Nucleus accumbens (tissue), 56 donors: ENCODE measurements at regions not wholly inside any gene's neighbourhood (a gene's known extent, or its start where the extent isn't known, plus 50 kb on each side); places are given as distances from the start of the nearest gene placed in this dataset.

ENCODE experiments used
- DNase-seq, 56 donors: peaks; one replicate each; lab custom pipeline; 2025; lab: John Stamatoyannopoulos, UW

DNA sequence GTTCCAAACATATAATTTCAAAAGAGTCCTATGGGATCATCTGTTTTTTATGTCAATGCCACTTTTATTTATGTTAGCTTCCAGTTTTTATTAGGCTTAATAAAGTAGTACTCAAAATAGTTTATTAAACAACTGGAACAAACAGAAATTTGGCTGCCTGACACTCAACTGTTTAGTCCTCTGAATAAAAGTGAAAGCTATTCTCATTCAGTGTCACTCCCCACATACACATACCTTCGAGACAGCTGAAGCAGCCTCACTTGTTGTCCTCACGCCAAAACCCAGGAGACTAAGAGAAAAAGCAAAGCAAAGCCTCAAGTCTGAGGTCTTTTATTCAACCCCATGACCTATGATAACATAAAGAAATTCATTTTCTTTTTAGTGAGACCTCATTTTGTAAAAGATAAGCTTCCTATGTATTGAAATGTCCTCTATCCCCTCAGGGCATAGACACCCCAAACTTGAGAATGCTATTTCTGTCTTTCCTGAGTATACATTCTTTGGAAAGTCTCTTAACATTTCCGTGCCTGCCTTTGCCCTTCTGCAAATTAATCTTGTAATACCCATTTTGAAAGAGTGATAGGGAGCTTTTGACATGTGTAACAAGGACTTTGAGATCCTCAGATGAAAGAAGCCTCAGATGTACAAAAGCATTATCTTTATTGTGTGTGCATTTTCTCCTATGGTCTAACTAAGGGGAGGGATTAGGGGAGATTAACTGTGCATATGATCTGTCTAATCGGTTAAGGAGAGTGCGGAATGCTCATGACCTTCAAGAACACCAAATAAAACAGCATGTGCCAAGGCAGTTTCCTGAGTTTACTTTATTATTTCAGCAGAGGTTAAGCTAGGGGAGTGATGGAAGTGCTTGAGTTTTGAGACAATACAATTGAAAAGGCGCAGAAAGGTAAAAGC, 1523.7 kb upstream of the PIK3C3 start:
- no peak for DNase-seq

DNA sequence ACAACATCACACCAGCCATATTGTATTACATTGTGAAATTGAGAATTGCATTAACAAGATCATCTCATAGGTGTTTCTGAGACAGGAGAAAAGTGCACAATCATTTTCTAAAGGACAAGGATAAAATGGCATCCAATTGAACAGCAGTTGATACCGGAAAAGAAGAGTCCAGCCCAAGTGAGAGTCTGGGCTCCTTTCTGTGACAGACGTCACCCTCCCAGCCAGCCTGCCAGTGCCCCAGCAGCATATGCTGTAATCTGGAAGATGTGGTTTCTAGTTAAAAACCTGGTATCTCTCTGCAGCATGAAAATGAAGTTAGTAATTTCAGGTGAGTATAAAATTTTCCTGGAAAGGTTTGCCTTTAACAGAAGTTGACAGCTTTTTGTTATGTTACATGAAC, 1531.7 kb upstream of the PIK3C3 start:
- DNase-seq: no peak

DNA sequence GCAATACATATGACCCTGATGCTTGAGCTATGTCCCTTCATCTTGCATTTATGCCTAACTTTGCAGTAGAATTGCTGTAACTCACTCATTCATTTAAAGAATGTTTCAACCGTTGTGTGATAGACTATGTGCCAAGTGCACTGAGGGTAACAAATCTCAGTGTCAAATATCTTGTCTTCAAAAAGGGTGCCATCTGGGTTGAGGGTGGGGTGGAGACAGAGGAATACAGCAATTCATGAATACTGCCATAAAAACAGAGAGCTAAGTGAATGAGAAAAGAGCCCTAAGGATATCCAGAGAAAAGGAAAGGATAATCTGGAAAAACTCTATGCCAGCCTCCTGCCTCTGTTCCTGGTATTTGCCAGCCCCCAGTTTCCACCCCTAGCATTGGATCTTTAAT, 1534.4 kb upstream of the PIK3C3 start:
- DNase-seq: no peak

DNA sequence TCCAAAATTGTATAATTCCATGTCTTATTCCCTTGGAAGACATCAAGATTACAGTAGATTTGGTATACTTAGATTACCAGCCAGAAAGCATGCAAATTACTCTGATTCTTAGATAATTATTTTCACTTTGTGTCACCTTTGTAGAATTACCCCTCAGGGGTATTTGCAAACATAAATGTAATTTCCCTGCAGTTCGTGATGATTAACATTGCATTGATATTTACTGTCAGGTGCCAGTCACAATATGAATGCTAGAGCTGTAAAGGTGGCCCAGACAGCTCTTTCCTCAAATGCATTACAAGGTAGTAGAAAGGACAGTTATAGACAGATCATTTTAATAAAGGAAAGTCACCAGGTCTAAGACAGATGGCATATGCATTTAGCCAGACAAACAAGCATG, 1537.5 kb upstream of the PIK3C3 start:
- no peak for DNase-seq

DNA sequence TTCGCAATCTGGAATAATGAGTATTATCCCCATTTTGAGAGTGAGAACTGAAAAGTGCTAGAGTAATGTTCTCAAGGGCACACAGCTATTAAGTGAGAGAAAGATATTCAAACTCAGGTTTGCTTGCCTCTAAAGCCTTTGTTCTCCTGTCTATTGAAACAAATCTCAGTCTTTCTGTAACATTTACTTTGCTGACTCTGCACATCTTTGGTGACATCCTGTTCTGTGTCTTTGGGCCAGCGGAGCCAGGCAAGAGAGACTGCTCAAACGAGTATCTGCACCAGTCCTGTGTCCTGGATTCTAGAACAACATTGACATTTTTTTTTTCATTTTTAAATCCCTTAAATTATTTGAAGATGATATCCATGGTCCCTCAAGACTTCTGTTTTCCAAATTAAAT, 1539.2 kb upstream of the PIK3C3 start:
- no peak for DNase-seq

DNA sequence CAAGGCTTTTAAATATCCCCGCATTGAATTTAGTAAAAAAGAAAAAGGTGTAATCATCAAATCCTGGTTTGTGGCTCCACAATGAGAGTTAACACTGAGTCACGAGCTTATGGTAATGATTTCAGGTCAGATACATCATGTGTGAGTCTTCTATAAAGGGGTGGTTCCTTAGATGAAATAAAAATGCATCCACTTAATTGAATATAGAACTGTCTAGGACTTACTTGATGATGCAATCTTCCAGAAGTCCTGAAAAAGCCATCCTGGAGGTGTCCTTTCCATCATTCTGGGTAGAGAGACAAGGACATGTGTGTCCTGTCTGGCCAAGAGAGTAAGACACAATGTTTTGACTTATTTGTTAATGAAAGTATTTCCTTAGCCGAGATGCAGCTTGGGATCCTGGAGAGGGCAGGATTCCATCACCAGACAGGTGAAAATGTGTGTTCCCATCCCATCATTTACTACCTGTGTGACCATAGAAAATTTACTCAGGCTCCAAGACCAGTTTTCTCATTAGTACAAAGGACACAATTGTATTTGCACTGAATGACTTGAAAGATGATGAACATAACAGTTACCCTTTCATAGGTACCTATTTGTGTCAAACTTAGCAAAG, 1539.8 kb upstream of the PIK3C3 start:
- DNase-seq: no peak

DNA sequence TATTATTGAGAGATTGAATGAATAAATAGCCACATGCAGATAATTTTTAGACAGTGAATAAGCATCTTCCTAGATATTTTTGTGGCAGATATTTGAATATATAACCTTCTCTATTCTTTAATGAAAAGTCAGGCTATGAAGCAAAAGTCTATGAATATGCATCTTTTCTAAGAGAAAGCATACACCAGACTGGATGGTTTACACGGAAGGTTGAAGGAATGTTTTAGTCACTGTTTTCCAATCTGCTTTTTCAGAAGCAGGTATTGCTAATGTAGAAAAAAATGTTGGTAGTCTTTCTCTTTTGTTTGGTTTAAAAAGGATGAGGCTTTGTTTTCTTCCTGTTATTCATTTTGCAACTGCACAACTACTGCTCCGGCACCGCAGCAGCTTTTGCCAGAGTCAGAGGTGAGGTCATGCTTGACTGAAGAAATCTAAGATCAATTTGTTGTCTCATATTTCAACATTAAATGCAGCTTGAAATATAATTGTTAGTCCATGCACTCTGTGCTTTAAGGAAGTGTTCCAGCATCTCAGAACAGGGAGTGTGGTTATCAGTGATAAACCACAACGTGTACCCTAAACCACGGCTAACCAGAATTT, 1540.8 kb upstream of the PIK3C3 start:
- no peak for DNase-seq

DNA sequence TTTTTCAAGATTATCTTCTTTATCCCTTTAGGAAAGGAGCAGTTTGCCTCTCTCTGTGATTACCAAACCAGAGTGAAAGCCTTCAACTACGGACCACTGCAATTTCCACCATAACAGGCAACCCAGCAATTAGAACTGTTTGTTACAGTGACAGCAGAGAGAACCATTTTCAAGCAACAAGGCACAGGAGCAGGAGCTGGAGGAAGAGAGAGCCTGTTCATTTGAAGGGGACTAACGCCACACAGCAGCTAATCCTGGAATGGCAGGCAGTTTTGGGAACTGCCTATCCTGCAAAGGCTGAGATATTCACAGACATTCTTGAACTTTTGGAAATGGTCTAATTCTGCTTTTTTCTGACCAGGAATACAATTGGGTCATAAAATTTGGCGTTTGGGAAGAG, 1541.9 kb upstream of the PIK3C3 start:
- peak in 38 of 56 donors; percentile 0 to 67 (median 16) for DNase-seq

DNA sequence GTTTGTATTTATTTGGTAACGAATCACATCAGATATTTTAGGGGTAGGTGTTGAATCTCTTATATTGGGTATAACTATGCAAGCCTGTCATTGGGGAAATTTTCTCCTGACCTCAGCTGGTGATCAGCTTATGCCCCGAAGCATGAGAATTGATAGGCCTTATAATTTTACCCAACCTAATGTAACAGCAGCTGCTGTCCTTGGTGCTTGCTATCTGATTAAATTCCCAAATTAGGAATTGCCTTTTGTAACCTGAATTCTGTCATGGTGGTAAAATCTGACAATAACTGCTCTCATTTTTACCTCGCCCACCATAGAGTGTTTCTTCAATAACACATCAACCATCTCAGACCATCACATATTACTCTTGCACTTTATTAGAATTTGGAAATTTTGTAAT, 1542.6 kb upstream of the PIK3C3 start:
- no peak for DNase-seq

DNA sequence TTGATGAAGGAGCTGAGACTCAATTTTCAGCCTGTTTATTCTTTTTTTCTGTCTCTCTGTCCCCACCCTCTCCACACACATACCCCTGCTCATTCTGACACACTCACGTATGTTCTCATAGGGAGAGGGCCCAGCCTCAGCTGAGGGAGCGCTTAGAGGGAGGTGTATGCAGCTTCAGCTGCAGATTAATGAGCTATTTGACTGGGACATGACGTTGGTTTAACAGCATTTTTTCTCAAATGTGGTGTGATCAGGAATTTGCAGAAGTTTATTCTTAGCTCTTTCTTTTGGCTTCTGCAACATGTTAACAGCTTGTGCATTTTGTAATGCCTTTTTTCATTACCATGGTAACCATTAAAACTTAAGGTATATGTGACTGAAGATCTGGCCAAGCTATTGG, 1547.1 kb upstream of the PIK3C3 start:
- DNase-seq: peak in 13 of 56 donors; percentile 1 to 38 (median 8)

DNA sequence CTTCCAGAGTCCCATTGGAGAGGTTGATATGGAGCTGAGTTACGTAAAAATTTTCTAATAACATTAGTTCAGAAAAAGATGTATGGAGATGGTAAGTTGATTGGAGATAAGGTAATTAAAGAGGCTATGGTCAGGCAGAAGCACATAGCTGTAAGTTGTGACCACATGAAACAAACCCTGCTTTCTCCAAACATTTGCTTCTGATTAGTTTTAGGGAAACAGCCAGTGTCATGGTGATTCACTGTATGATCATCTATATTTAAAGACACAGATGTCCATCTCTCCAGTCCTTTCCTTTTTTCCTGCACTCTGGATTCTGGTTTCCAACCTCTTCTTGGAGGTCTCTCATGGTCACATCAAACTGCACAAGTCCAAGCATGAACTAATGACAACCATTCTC, 1550.8 kb upstream of the PIK3C3 start:
- no peak for DNase-seq

DNA sequence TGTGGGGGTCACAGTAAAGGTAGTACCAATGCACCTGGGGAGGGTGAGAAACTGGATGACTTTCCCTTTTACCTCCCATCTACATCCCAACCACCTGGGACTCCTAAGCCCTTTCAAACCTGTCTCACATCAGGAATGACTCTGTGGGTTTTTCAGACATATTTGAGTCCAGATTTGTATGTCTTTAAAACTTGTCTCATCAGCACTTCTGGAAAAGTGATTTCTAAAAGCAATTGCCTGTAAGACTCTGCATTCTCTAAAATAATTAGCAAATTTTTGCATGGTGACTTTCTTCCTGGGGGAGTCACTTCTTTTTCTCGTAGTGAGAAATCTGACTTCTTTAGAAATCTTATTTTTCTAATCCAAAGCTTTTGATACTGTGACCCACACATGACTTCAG, 1553.0 kb upstream of the PIK3C3 start:
- DNase-seq: no peak

DNA sequence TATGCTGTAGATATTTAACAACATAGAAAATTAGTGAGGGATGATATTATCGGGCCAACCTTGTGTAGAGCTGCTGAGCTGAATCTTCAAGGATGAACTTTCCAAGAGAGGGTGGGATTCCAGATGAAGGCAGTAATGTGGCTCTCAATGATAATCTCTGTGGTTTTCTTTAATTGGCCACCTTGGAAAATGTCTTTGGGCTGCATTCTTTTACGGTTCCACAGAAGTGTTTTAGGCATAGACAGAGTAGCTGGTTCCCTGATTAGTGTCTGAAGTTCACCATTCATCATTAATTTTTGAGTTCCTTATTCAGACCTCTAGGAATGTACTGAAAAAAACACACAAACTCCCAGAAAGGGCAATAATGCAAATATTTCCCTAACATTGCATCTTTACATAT, 1566.9 kb upstream of the PIK3C3 start:
- DNase-seq: no peak

DNA sequence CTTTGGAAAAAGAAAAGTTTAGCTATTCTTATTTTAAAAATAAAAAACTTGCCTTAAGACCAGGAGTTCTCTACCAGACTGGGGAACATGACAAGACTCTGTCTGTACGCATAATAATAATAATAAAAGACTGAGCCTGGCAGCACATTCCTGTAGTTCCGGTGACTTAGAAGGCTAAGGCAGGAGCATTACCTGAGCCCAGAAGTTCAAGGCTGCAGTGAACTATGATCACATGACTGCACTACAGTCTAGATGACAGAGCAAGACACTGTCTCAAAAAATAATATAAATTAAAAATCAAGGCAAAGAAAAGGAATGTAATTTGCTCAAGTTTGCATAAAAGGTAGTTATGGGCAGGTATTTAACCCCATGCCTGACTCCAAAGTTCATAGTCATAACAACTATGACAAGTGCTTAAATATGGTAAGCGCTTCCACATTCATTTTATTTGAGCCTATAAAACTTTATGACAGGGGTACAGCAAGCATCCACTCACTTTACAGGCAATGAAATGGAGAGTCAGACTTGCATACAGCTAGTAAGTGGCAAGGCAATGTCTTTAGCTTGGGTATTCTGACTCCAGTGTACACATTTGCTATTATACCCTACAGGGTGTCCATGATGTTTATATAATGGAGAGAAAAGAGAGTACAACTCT, 1567.8 kb upstream of the PIK3C3 start:
- no peak for DNase-seq

DNA sequence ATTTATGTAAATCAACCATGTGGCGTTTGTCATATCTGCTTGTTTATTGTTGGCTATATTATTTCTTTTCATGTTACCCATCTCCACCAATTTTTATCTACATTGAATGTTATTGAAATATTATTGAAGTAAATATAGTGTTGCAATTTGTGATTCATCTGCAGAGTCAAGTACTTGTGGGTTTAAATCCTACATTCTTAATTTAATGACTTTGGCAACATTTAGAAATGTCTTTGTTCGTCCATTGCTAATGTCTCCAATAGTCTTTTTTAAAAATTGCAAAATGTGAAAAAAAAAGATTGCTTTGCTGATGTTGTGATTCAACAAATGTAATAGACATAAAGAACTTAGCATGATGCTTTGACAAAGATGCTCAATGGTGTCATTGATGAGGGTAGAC, 1572.8 kb upstream of the PIK3C3 start:
- DNase-seq: no peak

DNA sequence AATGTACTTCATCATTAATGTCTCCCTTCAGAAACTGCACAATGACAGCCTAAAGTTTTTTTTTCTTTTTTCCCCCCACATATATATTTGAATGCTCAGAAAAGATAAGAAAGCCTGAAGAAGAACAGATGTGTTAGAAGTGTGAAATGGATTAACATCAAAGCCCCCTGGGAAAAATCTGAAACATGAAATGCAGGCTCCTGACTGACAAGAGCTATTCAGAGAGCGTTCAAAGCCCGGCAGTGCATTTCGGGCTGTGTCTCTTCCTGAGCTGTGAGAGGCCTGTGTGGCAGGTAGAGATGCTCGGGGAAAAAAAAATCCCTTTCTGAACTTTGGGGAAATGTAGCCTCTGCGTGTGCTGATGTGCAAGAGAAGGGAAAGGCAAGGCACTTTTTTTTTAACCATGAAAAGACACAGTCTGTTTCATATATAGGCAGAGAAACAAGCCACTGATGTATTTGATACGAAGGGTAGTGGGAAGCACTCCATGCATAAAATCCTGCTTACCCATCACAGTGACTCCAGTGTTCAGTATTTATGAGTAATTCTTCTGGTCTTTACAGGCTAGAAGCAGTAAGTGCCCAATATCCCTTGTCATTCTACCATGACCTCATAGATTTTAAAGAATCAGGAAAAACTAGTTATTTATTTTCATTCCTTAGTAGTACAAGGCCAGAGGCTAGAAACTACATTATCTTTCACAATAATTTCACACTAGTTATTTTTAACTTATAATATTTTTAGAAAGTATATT, 1574.2 kb upstream of the PIK3C3 start:
- no peak for DNase-seq

DNA sequence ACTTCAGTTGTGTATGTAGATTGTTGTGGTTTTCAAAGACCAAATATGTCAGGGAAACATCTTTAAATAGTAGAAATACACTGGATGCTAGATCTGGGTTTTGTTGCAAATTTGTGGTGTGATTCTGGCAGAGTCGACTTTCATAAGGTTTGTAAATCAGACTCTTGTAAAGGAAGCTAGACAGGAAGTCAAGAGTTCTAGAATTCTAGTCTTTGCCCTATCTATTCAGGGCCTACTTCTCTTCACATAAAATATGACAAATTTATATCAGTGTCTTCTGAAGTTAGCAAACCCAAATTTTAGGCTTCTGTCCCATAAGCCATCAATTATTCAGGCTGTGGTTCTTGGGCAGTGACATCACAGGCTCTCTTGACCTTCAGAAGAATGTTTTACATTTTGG, 1579.2 kb upstream of the PIK3C3 start:
- no peak for DNase-seq

DNA sequence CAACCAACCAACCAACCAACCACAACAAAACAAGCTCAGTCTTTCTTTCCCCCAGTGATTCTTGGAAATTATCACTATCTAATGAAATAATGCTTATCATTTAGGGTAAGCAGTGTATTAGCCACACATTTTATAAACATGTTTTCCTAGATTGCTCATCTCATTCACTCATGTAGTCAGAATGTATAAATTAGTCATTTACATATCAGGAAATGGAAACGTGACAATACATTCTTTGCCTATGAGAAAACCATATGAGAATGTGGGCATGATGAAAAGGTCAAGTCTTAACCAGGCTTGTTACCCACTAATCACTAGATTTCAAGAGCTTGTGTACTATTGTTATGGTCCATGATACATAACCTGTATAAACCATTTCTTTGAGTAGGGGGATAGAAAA, 1583.4 kb upstream of the PIK3C3 start:
- DNase-seq: no peak

DNA sequence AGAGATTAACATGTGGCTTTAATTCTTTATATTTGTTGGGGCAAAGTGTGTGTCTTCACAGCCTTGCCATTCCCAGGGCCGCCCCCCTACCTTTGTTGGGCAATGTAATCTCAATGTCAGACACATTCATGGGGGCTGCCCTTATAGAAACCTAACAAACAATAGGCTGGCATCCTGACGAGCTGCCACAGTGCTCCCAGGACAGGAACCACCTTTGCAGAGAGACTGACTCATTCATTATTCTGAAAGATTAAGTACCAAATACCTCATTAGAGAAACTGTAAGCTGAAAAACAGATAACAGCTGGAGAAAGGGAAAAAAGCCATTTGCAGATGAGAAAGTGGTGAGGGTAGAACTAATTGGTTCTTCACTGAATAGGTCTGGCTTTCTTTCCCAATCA, 1587.5 kb upstream of the PIK3C3 start:
- no peak for DNase-seq

DNA sequence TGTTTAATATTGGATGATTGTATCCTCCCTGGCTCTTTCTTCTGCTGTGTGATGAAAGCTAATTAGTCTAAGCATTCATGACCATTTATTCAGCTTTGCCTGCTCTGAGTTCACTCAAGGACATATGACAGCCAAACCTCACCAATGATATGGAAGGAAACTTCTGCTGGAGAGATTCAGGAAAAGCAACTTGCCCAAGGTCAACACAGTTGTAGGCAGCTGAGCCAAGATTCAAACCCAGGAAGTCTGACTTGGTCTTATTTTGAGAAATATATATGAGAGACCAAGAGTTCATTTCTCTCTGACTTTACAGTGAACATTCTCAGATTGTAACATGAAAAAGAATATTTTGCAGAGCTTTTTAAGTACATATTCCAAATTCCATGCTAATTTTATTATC, 1588.5 kb upstream of the PIK3C3 start:
- no peak for DNase-seq

DNA sequence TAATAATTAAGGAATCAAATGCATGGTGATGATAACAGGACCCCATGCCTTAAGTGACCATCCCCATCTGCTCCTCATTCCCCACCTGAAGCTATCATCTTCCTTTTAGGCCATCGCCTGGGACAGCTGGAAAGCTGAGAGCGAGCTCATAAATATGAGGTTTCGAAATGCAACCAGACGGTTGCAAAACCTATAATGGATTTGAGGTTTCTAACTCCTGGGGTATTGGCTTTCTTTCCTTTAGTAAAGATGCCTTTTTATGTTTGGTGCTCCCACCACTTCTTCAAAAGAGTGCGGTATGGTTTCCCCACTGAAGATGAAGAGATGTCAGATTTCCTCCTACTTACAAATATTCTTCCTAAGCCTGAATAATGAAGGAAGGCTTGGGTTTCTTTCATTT, 1589.5 kb upstream of the PIK3C3 start:
- DNase-seq: no peak
